GM23338 (cell line): ENCODE measurements at regions not wholly inside any gene's neighbourhood (a gene's known extent, or its start where the extent isn't known, plus 50 kb on each side); places are given as distances from the start of the nearest gene placed in this dataset.

ENCODE experiments used
- EZH2 ChIP-seq: fragments of 200-600 bp; sonication (generic); IDR thresholded peaks from one replicate; pipeline ENCODE4 v1.8.0; 2017; ENCODE audit warnings: antibody characterized with exemption, mild to moderate bottlenecking, low read depth; ENCODE audit not compliant: unreplicated experiment
- ZNF114 ChIP-seq: fragments of 250-450 bp; sonication (Bioruptor Pico); IDR thresholded peaks from 2 replicates; pipeline ENCODE4 v1.5.0; 2020; ENCODE audit warnings: mild to moderate bottlenecking, moderate library complexity
- TF ChIP-seq, protein P1 (sequence below), 2 experiments: fragments of 200-600 bp in 1 of 2; sonication (generic) in 1 of 2; conservative IDR thresholded peaks; 2 replicates each; pipeline versions ENCODE4 v1.5.1 to v1.6.1; 2016 to 2017; ENCODE audit warnings: antibody characterized with exemption in 2 of 2, low read depth in 2 of 2, mild to moderate bottlenecking in 2 of 2, moderate library complexity in 1 of 2
- TF ChIP-seq, protein P2 (sequence below): IDR thresholded peaks from one replicate; pipeline ENCODE4 v1.6.1; 2018; ENCODE audit warnings: antibody characterized with exemption; ENCODE audit not compliant: unreplicated experiment

DNA sequence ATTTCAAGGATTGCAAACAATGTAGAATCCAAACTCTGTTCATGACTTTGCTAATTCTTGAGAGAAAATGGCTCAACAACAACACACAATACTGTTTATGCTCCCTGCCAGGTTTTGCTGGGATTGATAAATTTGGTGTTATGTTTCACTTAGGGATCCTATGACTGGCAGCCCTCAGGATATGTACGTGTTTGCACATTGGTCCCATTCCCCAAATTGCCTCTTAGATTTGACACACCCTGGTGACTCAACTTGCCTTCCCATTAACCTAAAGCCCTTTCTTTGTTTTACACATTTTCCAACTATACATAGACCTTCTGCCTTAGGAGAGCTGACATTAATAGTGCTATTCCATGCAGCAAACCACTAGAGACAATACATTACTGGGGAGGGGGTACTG is 809.4 kb upstream of the AMELY start:
- TF ChIP-seq, protein P1, sequence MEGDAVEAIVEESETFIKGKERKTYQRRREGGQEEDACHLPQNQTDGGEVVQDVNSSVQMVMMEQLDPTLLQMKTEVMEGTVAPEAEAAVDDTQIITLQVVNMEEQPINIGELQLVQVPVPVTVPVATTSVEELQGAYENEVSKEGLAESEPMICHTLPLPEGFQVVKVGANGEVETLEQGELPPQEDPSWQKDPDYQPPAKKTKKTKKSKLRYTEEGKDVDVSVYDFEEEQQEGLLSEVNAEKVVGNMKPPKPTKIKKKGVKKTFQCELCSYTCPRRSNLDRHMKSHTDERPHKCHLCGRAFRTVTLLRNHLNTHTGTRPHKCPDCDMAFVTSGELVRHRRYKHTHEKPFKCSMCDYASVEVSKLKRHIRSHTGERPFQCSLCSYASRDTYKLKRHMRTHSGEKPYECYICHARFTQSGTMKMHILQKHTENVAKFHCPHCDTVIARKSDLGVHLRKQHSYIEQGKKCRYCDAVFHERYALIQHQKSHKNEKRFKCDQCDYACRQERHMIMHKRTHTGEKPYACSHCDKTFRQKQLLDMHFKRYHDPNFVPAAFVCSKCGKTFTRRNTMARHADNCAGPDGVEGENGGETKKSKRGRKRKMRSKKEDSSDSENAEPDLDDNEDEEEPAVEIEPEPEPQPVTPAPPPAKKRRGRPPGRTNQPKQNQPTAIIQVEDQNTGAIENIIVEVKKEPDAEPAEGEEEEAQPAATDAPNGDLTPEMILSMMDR (conservative IDR thresholded peaks at IDR 0.05; ENCODE audit: low read depth in 2 of 2): no peak
- TF ChIP-seq EZH2: no peak
- no peak for TF ChIP-seq ZNF114 (CRISPR knock-in tag)
- TF ChIP-seq, protein P2, sequence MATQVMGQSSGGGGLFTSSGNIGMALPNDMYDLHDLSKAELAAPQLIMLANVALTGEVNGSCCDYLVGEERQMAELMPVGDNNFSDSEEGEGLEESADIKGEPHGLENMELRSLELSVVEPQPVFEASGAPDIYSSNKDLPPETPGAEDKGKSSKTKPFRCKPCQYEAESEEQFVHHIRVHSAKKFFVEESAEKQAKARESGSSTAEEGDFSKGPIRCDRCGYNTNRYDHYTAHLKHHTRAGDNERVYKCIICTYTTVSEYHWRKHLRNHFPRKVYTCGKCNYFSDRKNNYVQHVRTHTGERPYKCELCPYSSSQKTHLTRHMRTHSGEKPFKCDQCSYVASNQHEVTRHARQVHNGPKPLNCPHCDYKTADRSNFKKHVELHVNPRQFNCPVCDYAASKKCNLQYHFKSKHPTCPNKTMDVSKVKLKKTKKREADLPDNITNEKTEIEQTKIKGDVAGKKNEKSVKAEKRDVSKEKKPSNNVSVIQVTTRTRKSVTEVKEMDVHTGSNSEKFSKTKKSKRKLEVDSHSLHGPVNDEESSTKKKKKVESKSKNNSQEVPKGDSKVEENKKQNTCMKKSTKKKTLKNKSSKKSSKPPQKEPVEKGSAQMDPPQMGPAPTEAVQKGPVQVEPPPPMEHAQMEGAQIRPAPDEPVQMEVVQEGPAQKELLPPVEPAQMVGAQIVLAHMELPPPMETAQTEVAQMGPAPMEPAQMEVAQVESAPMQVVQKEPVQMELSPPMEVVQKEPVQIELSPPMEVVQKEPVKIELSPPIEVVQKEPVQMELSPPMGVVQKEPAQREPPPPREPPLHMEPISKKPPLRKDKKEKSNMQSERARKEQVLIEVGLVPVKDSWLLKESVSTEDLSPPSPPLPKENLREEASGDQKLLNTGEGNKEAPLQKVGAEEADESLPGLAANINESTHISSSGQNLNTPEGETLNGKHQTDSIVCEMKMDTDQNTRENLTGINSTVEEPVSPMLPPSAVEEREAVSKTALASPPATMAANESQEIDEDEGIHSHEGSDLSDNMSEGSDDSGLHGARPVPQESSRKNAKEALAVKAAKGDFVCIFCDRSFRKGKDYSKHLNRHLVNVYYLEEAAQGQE: no peak
